MM.1S (cell line): ENCODE measurements at regions not wholly inside any gene's neighbourhood (a gene's known extent, or its start where the extent isn't known, plus 50 kb on each side); places are given as distances from the start of the nearest gene placed in this dataset.

ENCODE experiments used
- DNase-seq: peaks from one replicate; pipeline ENCODE4 v3.0.0-alpha.2; 2015
- H2AFZ ChIP-seq: fragments of 300-600 bp; sonication (generic); 2 replicates; pipeline ENCODE4 v1.6.0; 2016; ENCODE audit warnings: antibody characterized with exemption, low read length
- H3F3A ChIP-seq: fragments of 300-600 bp; sonication (generic); 2 replicates; pipeline ENCODE4 v1.6.1; 2016; ENCODE audit warnings: mild to moderate bottlenecking, antibody characterized with exemption, low read length, moderate library complexity, mixed read lengths; ENCODE audit not compliant: insufficient read depth
- H3K27ac ChIP-seq: fragments of 300-600 bp; sonication (generic); 2 replicates; pipeline ENCODE4 v1.5.1; 2016; ENCODE audit warnings: mild to moderate bottlenecking, low read length
- H3K27me3 ChIP-seq: fragments of 300-600 bp; sonication (generic); replicated peaks from 2 replicates; pipeline ENCODE4 v1.6.0; 2016; ENCODE audit warnings: low read length; ENCODE audit not compliant: insufficient read depth
- H3K36me3 ChIP-seq: fragments of 300-600 bp; sonication (generic); replicated peaks from 2 replicates; pipeline ENCODE4 v1.6.1; 2016; ENCODE audit warnings: mild to moderate bottlenecking, low read length, mixed read lengths; ENCODE audit not compliant: insufficient read depth
- H3K4me1 ChIP-seq: fragments of 300-600 bp; sonication (generic); 2 replicates; pipeline ENCODE4 v1.6.1; 2016; ENCODE audit warnings: low read length, mixed read lengths
- H3K4me2 ChIP-seq: fragments of 300-600 bp; sonication (generic); 2 replicates; pipeline ENCODE4 v1.6.0; 2016; ENCODE audit warnings: low read depth, low read length
- H3K4me3 ChIP-seq: fragments of 300-600 bp; sonication (generic); 2 replicates; pipeline ENCODE4 v1.5.1; 2016; ENCODE audit warnings: low read length, mixed read lengths
- H3K79me2 ChIP-seq: fragments of 300-600 bp; sonication (generic); 2 replicates; pipeline ENCODE4 v1.6.1; 2016; ENCODE audit warnings: mixed run types, low read length, mixed read lengths
- H3K9ac ChIP-seq: fragments of 300-600 bp; sonication (generic); 2 replicates; pipeline ENCODE4 v1.6.1; 2016; ENCODE audit warnings: low read length, mixed read lengths
- H3K9me2 ChIP-seq: fragments of 300-600 bp; sonication (generic); replicated peaks from 2 replicates; pipeline ENCODE4 v1.6.1; 2016; ENCODE audit warnings: mild to moderate bottlenecking, low read length, mixed read lengths; ENCODE audit not compliant: insufficient read depth
- H3K9me3 ChIP-seq: fragments of 300-600 bp; sonication (generic); replicated peaks from 2 replicates; pipeline ENCODE4 v1.6.1; 2016; ENCODE audit warnings: mild to moderate bottlenecking, low read length, mixed read lengths; ENCODE audit not compliant: insufficient read depth
- H4K20me1 ChIP-seq: fragments of 300-600 bp; sonication (generic); 2 replicates; pipeline ENCODE4 v1.6.1; 2016; ENCODE audit warnings: mild to moderate bottlenecking, low read length, moderate library complexity, mixed read lengths; ENCODE audit not compliant: insufficient read depth
- CTCF ChIP-seq: fragments of 300-600 bp; sonication (generic); IDR thresholded peaks from 2 replicates; pipeline ENCODE4 v1.5.1; 2016; ENCODE audit warnings: antibody characterized with exemption, low read length, mixed read lengths
- EZH2 ChIP-seq: fragments of 300-600 bp; sonication (generic); optimal IDR thresholded peaks from 2 replicates; pipeline ENCODE3; 2017; ENCODE audit warnings: low read depth, mild to moderate bottlenecking, antibody characterized with exemption, low read length, mixed read lengths
- EZH2phosphoT487 ChIP-seq: fragments of 300-600 bp; sonication (generic); IDR thresholded peaks from 2 replicates; pipeline ENCODE4 v1.6.1; 2018; ENCODE audit warnings: antibody characterized with exemption, low read length

DNA sequence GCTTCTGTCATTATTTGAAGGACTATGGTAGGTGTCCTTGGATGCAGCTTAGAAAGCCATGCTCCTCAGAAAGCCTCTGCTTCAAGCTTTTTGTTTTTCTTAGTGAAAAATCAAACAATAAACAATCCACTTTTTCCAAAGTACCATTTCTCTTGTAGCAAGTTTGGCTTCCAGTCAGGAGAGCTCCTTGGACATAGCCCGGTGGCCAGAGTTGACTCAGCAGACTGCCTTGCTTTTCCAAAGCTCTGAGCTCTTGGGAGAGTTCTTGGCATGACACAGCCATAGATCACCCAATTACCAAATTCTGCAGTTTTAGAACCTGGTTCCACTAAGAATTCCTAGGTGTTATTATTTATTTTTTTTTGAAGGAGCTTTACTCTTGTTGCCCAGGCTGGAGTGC lies 189.4 kb upstream of the MTPN start:
- Histone ChIP-seq H3K27ac (no peak overlapping the region), H3K9ac (no peak overlapping the region), H4K20me1 (no peaks in the 10 kb centered on the region), H3K79me2 (no peaks in the 10 kb centered on the region), H3K4me1 (no peaks in the 10 kb centered on the region), H3K36me3 (no peaks in the 10 kb centered on the region), H3K4me2 (no peak overlapping the region), H2AFZ (no peak overlapping the region), H3K4me3 (no peak overlapping the region), H3K27me3 (no peaks in the 10 kb centered on the region), H3K9me3 (no peaks in the 10 kb centered on the region), H3F3A (no peaks in the 10 kb centered on the region), H3K9me2 (no peaks in the 10 kb centered on the region)
- no peak for TF ChIP-seq EZH2
- no peak for TF ChIP-seq EZH2phosphoT487
- no peak for TF ChIP-seq CTCF
- no peak for DNase-seq

- DNase-seq, result no peak
- Histone ChIP-seq H3K4me2 (no peak overlapping the region), H3K27ac (no peak overlapping the region), H3K9me3 (no peaks in the 10 kb centered on the region), H3K4me3 (no peak overlapping the region), H3K9me2 (no peaks in the 10 kb centered on the region), H3K36me3 (no peaks in the 10 kb centered on the region), H3K9ac (no peak overlapping the region), H3K4me1 (no peaks in the 10 kb centered on the region), H3F3A (no peaks in the 10 kb centered on the region), H4K20me1 (no peaks in the 10 kb centered on the region), H3K27me3 (no peaks in the 10 kb centered on the region), H3K79me2 (no peaks in the 10 kb centered on the region), H2AFZ (no peak overlapping the region)
- TF ChIP-seq EZH2 (no peak), EZH2phosphoT487 (no peak), CTCF (no peak)
Observed at GRCh38 chr7:136163340-136163801, 186.2 kb upstream of the MTPN start.

DNA sequence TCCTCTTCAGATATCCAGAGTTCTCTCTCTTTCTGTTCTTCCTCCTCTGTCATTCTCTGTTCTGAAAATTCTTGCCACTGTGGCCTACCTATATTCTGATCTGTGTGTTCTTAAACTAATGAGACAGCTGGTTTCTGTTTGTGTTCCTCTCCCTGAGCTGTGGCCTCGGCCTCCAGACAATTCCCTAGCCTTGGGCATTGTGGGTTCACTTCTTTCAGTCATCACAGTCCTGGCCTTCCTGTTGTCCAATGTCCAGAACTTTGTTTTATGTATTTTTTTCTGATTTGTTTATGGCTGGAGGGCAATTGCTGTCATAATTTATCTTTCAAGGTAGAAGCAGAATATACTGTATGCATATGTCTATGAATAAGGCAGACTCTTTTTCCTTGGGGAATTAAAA lies 173.2 kb upstream of the MTPN start:
- Histone ChIP-seq H3K9ac (no peak overlapping the region), H3K4me1 (no peaks in the 10 kb centered on the region), H2AFZ (0 out of 2 replicates have a peak overlapping the region, but pooled peaks have one; percentile 3), H3F3A (no peaks in the 10 kb centered on the region), H3K36me3 (no peaks in the 10 kb centered on the region), H3K4me3 (no peak overlapping the region), H3K4me2 (no peak overlapping the region), H3K27ac (no peak overlapping the region), H3K9me2 (0 out of 2 replicates have a peak, but pooled peaks cover under 1% of the 10 kb centered on the region), H3K9me3 (no peaks in the 10 kb centered on the region), H3K79me2 (no peaks in the 10 kb centered on the region), H4K20me1 (no peaks in the 10 kb centered on the region), H3K27me3 (no peaks in the 10 kb centered on the region)
- TF ChIP-seq CTCF (no peak), EZH2 (no peak), EZH2phosphoT487 (no peak)
- no peak for DNase-seq
